Mesenchymal stem cell (in vitro differentiated cells and primary cell): ENCODE measurements at regions not wholly inside any gene's neighbourhood (a gene's known extent, or its start where the extent isn't known, plus 50 kb on each side); places are given as distances from the start of the nearest gene placed in this dataset.

ENCODE experiments used
- DNase-seq: peaks from one replicate; pipeline ENCODE4 v3.0.0-alpha.2; 2013
- H2AFZ ChIP-seq: one replicate; pipeline ENCODE4 v1.6.1; 2013; ENCODE audit warnings: low read depth, mild to moderate bottlenecking, control low read depth, inconsistent platforms, low read length, moderate library complexity
- H2AK5ac ChIP-seq: 2 replicates; pipeline ENCODE4 v1.6.1; 2013; ENCODE audit warnings: low read length, moderate library complexity, mild to moderate bottlenecking, inconsistent platforms; ENCODE audit not compliant: severe bottlenecking
- H2BK120ac ChIP-seq: one replicate; pipeline ENCODE4 v1.6.1; 2013; ENCODE audit warnings: low read depth, mild to moderate bottlenecking, inconsistent platforms, low read length, moderate library complexity
- H2BK12ac ChIP-seq, 2 experiments: one replicate each; pipeline ENCODE4 v1.6.1; 2013; ENCODE audit warnings: inconsistent platforms in 2 of 2, low read length in 2 of 2, mild to moderate bottlenecking in 2 of 2, moderate library complexity in 2 of 2, control low read depth in 1 of 2
- H2BK15ac ChIP-seq: one replicate; pipeline ENCODE4 v1.6.1; 2013; ENCODE audit warnings: mild to moderate bottlenecking, low read depth, inconsistent platforms; ENCODE audit not compliant: poor library complexity, severe bottlenecking
- H2BK5ac ChIP-seq: 2 replicates; pipeline ENCODE4 v1.6.1; 2013; ENCODE audit warnings: low read depth, mild to moderate bottlenecking, low read length, control low read depth, inconsistent platforms; ENCODE audit not compliant: poor library complexity, severe bottlenecking
- H3K14ac ChIP-seq, 2 experiments: one replicate each; pipeline ENCODE4 v1.6.1; 2013; ENCODE audit warnings: inconsistent platforms in 2 of 2, low read length in 2 of 2, control low read depth in 1 of 2, mild to moderate bottlenecking in 1 of 2, moderate library complexity in 1 of 2
- H3K18ac ChIP-seq, 2 experiments: one replicate each; pipeline ENCODE4 v1.6.1; 2013; ENCODE audit warnings: inconsistent platforms in 2 of 2, low read length in 2 of 2, control low read depth in 1 of 2, low read depth in 1 of 2, mild to moderate bottlenecking in 1 of 2
- H3K23ac ChIP-seq, 2 experiments: one replicate each; pipeline ENCODE4 v1.6.1; 2013; ENCODE audit warnings: inconsistent platforms in 2 of 2, low read length in 2 of 2, mild to moderate bottlenecking in 2 of 2, moderate library complexity in 2 of 2, control low read depth in 1 of 2
- H3K27ac ChIP-seq: 2 replicates; pipeline ENCODE4 v1.5.1; 2013; ENCODE audit warnings: mild to moderate bottlenecking, moderate library complexity, low read length, control low read depth, inconsistent platforms; ENCODE audit not compliant: poor library complexity, severe bottlenecking
- H3K27me3 ChIP-seq, 2 experiments: 2 replicates each; pipeline versions ENCODE4 v1.6.1 to v1.7.0; 2013; ENCODE audit warnings: low read length in 2 of 2, mild to moderate bottlenecking in 2 of 2, moderate library complexity in 2 of 2, control low read depth in 1 of 2, inconsistent platforms in 1 of 2; ENCODE audit not compliant: control insufficient read depth in 1 of 2, insufficient read depth in 1 of 2
- H3K36me3 ChIP-seq, 2 experiments: 2 replicates each; pipeline versions ENCODE4 v1.6.1 to v1.7.0; 2013; ENCODE audit warnings: low read length in 2 of 2, control low read depth in 1 of 2, inconsistent platforms in 1 of 2, low read depth in 1 of 2, mild to moderate bottlenecking in 1 of 2; ENCODE audit not compliant: insufficient read depth in 2 of 2, control insufficient read depth in 1 of 2
- H3K4ac ChIP-seq, 2 experiments: one replicate each; pipeline ENCODE4 v1.6.1; 2013; ENCODE audit warnings: inconsistent platforms in 2 of 2, low read length in 2 of 2, mild to moderate bottlenecking in 2 of 2, moderate library complexity in 2 of 2, control low read depth in 1 of 2, low read depth in 1 of 2
- H3K4me1 ChIP-seq: 2 replicates; pipeline ENCODE4 v1.6.1; 2013; ENCODE audit warnings: low read depth, low read length, control low read depth; ENCODE audit not compliant: control insufficient read depth, insufficient read depth
- H3K4me2 ChIP-seq: 2 replicates; pipeline ENCODE4 v1.6.1; 2013; ENCODE audit warnings: low read length, mild to moderate bottlenecking, inconsistent platforms; ENCODE audit not compliant: poor library complexity, severe bottlenecking
- H3K4me3 ChIP-seq, 2 experiments: 2 replicates each; pipeline versions ENCODE4 v1.5.1 to v1.7.0; 2013; ENCODE audit warnings: low read length in 2 of 2, mild to moderate bottlenecking in 2 of 2, control low read depth in 1 of 2, low read depth in 1 of 2; ENCODE audit not compliant: insufficient read depth in 1 of 2
- H3K79me1 ChIP-seq: replicated peaks from 2 replicates; pipeline ENCODE4 v1.6.1; 2013; ENCODE audit warnings: mild to moderate bottlenecking, control low read depth, low read length, inconsistent platforms; ENCODE audit not compliant: poor library complexity, severe bottlenecking
- H3K9ac ChIP-seq: 2 replicates; pipeline ENCODE4 v1.7.0; 2013; ENCODE audit warnings: mild to moderate bottlenecking, low read length, moderate library complexity
- H3K9me3 ChIP-seq: 2 replicates; pipeline ENCODE4 v1.7.0; 2013; ENCODE audit warnings: mild to moderate bottlenecking, low read length; ENCODE audit not compliant: control insufficient read depth
- H4K8ac ChIP-seq: one replicate; pipeline ENCODE4 v1.6.1; 2013; ENCODE audit warnings: inconsistent platforms, mild to moderate bottlenecking, low read length, moderate library complexity
- H4K91ac ChIP-seq: one replicate; pipeline ENCODE4 v1.6.1; 2013; ENCODE audit warnings: mild to moderate bottlenecking, low read length, inconsistent platforms
- WGBS: methylation state at CpG from one replicate; pipeline ENCODE4 v1.1.7; 2013; ENCODE audit warnings: mixed read lengths; 5-methylcytosine and 5-hydroxymethylcytosine counted together

- no peak for DNase-seq
- no peak overlapping the region for H3K9ac ChIP-seq
- 56% methylated on average over 2 of the region's 2 CpGs for WGBS
- H3K4me1 ChIP-seq: peaks cover 1% of the 10 kb centered on the region
- no peaks in the 10 kb centered on the region for H3K36me3 ChIP-seq
- no peak overlapping the region for H2BK5ac ChIP-seq
- no peak overlapping the region for H3K23ac ChIP-seq
- H4K8ac ChIP-seq: no peak overlapping the region
- no peak overlapping the region for H3K14ac ChIP-seq
- H2AFZ ChIP-seq: no peak overlapping the region
- no peak overlapping the region for H3K4me2 ChIP-seq
- no peaks in the 10 kb centered on the region for H3K79me1 ChIP-seq
- H2AK5ac ChIP-seq: no peak overlapping the region
- H3K27ac ChIP-seq: no peak overlapping the region
- H2BK12ac ChIP-seq: no peak overlapping the region
- no peaks in the 10 kb centered on the region for H3K9me3 ChIP-seq
- no peak overlapping the region for H3K18ac ChIP-seq
- no peak overlapping the region for H2BK120ac ChIP-seq
- H2BK15ac ChIP-seq: no peak overlapping the region
- no peaks in the 10 kb centered on the region for H3K27me3 ChIP-seq
- no peak overlapping the region for H3K4ac ChIP-seq
- no peak overlapping the region for H3K4me3 ChIP-seq
- H4K91ac ChIP-seq: no peak overlapping the region
These were observed 286.0 kb downstream of the TRIM36 start for GRCh38 chr5:114883675-114884074.

GRCh38 chr5:114859438-114859735 is 310.3 kb downstream of the TRIM36 start:
- Histone ChIP-seq H3K4me2 (no peak overlapping the region), H3K9ac (no peak overlapping the region)

GRCh38 chr5:114858665-114859437 is 310.9 kb downstream of the TRIM36 start:
- H3K9me3 ChIP-seq: no peaks in the 10 kb centered on the region
- H3K4ac ChIP-seq: no peak overlapping the region
- H4K8ac ChIP-seq: no peak overlapping the region
- H3K4me2 ChIP-seq: no peak overlapping the region
- no peaks in the 10 kb centered on the region for H3K79me1 ChIP-seq
- H2BK15ac ChIP-seq: no peak overlapping the region
- H4K91ac ChIP-seq: no peak overlapping the region
- no peak overlapping the region for H2BK12ac ChIP-seq
- no peak overlapping the region for H2BK120ac ChIP-seq
- H3K14ac ChIP-seq: no peak overlapping the region
- no peak overlapping the region for H3K4me3 ChIP-seq
- no peak overlapping the region for H3K9ac ChIP-seq
- no peaks in the 10 kb centered on the region for H3K36me3 ChIP-seq
- no peak overlapping the region for H3K18ac ChIP-seq
- DNase-seq: no peak
- no peaks in the 10 kb centered on the region for H3K4me1 ChIP-seq
- H3K27me3 ChIP-seq: no peaks in the 10 kb centered on the region
- no peak overlapping the region for H2BK5ac ChIP-seq
- no peak overlapping the region for H2AFZ ChIP-seq
- 93% methylated on average over 5 of the region's 7 CpGs for WGBS
- H3K23ac ChIP-seq: no peak overlapping the region
- no peak overlapping the region for H2AK5ac ChIP-seq
- no peak overlapping the region for H3K27ac ChIP-seq

More at GRCh38 chr5:114859438-114859735, 310.3 kb downstream of the TRIM36 start:
- no peaks in the 10 kb centered on the region for H3K79me1 ChIP-seq
- no peak overlapping the region for H3K14ac ChIP-seq
- DNase-seq: no peak
- H3K4me3 ChIP-seq: no peak overlapping the region
- H2BK120ac ChIP-seq: no peak overlapping the region
- no peaks in the 10 kb centered on the region for H3K27me3 ChIP-seq
- H3K4ac ChIP-seq: no peak overlapping the region
- H3K9me3 ChIP-seq: peaks cover 1% of the 10 kb centered on the region
- no peak overlapping the region for H2BK12ac ChIP-seq
- H2AFZ ChIP-seq: no peak overlapping the region
- no peak overlapping the region for H3K18ac ChIP-seq
- no peak overlapping the region for H2BK5ac ChIP-seq
- H3K23ac ChIP-seq: no peak overlapping the region
- no peak overlapping the region for H4K8ac ChIP-seq
- H4K91ac ChIP-seq: no peak overlapping the region
- no peak overlapping the region for H3K27ac ChIP-seq
- H3K36me3 ChIP-seq: no peaks in the 10 kb centered on the region
- H2BK15ac ChIP-seq: no peak overlapping the region
- H3K4me1 ChIP-seq: no peaks in the 10 kb centered on the region
- no peak overlapping the region for H2AK5ac ChIP-seq

DNA sequence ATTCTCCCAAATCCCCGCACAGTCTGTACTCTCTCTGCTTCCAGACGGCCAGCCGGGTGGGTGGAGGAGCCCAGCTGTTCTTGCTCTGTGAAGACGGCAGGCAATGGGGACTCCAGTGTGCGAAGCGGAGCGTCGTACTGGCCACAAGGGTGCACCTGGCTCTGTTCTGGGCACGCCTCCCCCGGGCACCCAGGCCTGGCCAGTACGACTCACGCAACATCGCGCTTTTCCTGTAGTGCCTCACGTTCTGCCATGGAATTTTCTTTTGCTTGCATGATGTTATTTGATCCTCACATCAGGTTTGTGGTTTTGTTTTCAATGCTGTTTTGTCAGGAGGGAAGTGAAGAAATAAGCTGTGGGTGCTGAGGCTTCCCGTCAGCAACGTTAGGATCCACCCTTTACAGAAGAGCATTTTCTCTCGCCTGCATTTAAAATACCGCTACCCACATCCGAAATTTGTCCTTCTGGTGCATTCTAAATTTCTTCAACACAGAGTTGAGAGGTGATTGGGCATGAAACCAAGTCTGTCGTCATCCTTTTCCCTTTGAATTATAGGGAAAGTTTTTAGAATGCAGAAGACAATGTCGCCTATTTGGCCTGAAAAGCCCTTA is 311.7 kb downstream of the TRIM36 start:
- Histone ChIP-seq H3K79me1 (no peaks in the 10 kb centered on the region), H3K18ac (no peak overlapping the region), H3K9ac (no peak overlapping the region), H3K4me3 (no peak overlapping the region), H2BK12ac (no peak overlapping the region), H2AK5ac (no peak overlapping the region), H2BK5ac (no peak overlapping the region), H3K9me3 (no peaks in the 10 kb centered on the region), H3K36me3 (no peaks in the 10 kb centered on the region), H2AFZ (no peak overlapping the region), H3K4ac (no peak overlapping the region), H2BK15ac (no peak overlapping the region), H3K4me2 (no peak overlapping the region), H4K8ac (no peak overlapping the region), H4K91ac (no peak overlapping the region), H3K4me1 (no peaks in the 10 kb centered on the region), H3K27ac (no peak overlapping the region), H3K14ac (no peak overlapping the region), H3K23ac (no peak overlapping the region), H2BK120ac (no peak overlapping the region), H3K27me3 (no peaks in the 10 kb centered on the region)
- no peak for DNase-seq
- 83% methylated on average over 16 of the region's 22 CpGs for WGBS
